Lung (tissue), 11 donors: ENCODE measurements at regions not wholly inside any gene's neighbourhood (a gene's known extent, or its start where the extent isn't known, plus 50 kb on each side); places are given as distances from the start of the nearest gene placed in this dataset.

Source experiments
- ATAC-seq: fragments of 200-7000 bp; cut with Tn5 transposase; one replicate; pipeline ENCODE4 v1.9.1; 2020; ENCODE audit warnings: moderate number of reproducible peaks; ENCODE audit not compliant: insufficient read depth, low FRiP score
- DNase-seq, 3 donors: peaks; one replicate each; pipeline ENCODE4 v3.0.0-alpha.2; 2013 to 2017
- H3K27ac ChIP-seq, 2 donors: one replicate each; pipeline ENCODE4 v1.5.1; 2013; ENCODE audit warnings: mild to moderate bottlenecking in 2 of 2, moderate library complexity in 2 of 2, control low read depth in 1 of 2, inconsistent platforms in 1 of 2, low read depth in 1 of 2, low read length in 1 of 2
- H3K27me3 ChIP-seq, 3 donors: one replicate each; pipeline ENCODE4 v1.5.1; 2013; ENCODE audit warnings: low read length in 2 of 3; ENCODE audit not compliant: control insufficient read depth in 3 of 3, insufficient read depth in 3 of 3
- H3K36me3 ChIP-seq, 4 donors: one replicate each; pipeline ENCODE4 v1.5.1; 2013; ENCODE audit warnings: low read length in 4 of 4, mild to moderate bottlenecking in 1 of 4, moderate library complexity in 1 of 4; ENCODE audit not compliant: control insufficient read depth in 4 of 4, insufficient read depth in 4 of 4
- H3K4me1 ChIP-seq, 5 donors: one replicate each; pipeline ENCODE4 v1.5.1; 2013; ENCODE audit warnings: low read length in 5 of 5, mild to moderate bottlenecking in 2 of 5, moderate library complexity in 1 of 5; ENCODE audit not compliant: control insufficient read depth in 5 of 5, insufficient read depth in 5 of 5
- H3K4me3 ChIP-seq: one replicate; pipeline ENCODE4 v1.5.1; 2013; ENCODE audit warnings: mild to moderate bottlenecking, control low read depth, moderate library complexity
- H3K9ac ChIP-seq, 2 donors: one replicate each; pipeline ENCODE4 v1.5.1; 2013; ENCODE audit warnings: low read length in 2 of 2, control low read depth in 1 of 2; ENCODE audit not compliant: insufficient read depth in 1 of 2
- H3K9me3 ChIP-seq, 4 donors: one replicate each; pipeline ENCODE4 v1.5.1; 2013; ENCODE audit warnings: low read length in 3 of 4, mild to moderate bottlenecking in 1 of 4, moderate library complexity in 1 of 4; ENCODE audit not compliant: control insufficient read depth in 4 of 4, insufficient read depth in 3 of 4
- WGBS, 2 donors: extraction: QIAGEN DNeasy Blood & Tissue Kit; methylation state at CpG; one replicate each; pipeline ENCODE4 v1.1.7; 2013; 5-methylcytosine and 5-hydroxymethylcytosine counted together
- TF ChIP-seq, protein P1 (sequence below): IDR thresholded peaks from 2 replicates; pipeline ENCODE4 v1.5.1; 2012; ENCODE audit warnings: mild to moderate bottlenecking; ENCODE audit errors: control extremely low read depth, extremely low read depth
- donor health status: control.
- donor health status: control.
- donor health status: Bipolar disorder and iron deficiency.
- donor health status: healthy.
- donor health status: DM: yes; HTN: yes; CAD: no.

DNA sequence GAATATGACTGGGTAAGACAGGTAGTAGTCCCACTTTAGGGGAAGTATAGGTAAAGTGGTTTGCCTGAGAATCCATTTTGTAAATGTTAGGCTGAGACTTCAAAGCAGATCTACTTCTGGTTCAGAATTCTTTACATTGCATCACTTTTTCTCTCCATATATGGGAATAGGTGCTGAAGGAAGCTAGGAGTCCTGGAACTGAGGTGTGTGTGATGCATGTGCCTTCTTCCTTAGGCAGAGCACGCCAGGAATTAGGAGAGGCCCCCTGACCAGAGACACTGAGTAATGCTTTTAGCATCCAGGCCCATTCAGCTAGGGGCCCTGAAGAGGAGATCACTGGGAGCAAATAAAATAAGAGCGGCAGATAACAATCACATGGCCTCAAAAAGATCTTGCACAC lies 69.2 kb upstream of the DCP1A start:
- no peaks in the 10 kb centered on the region for H3K27me3 ChIP-seq
- no peak overlapping the region for H3K4me3 ChIP-seq
- H3K4me1 ChIP-seq, result no peaks in the 10 kb centered on the region
- H3K9ac ChIP-seq, result no peak overlapping the region
- H3K9me3 ChIP-seq, result peaks cover 0 to 4% (median 3%) of the 10 kb centered on the region in 4 donors
- no peaks in the 10 kb centered on the region for H3K36me3 ChIP-seq
- TF ChIP-seq, protein P1, sequence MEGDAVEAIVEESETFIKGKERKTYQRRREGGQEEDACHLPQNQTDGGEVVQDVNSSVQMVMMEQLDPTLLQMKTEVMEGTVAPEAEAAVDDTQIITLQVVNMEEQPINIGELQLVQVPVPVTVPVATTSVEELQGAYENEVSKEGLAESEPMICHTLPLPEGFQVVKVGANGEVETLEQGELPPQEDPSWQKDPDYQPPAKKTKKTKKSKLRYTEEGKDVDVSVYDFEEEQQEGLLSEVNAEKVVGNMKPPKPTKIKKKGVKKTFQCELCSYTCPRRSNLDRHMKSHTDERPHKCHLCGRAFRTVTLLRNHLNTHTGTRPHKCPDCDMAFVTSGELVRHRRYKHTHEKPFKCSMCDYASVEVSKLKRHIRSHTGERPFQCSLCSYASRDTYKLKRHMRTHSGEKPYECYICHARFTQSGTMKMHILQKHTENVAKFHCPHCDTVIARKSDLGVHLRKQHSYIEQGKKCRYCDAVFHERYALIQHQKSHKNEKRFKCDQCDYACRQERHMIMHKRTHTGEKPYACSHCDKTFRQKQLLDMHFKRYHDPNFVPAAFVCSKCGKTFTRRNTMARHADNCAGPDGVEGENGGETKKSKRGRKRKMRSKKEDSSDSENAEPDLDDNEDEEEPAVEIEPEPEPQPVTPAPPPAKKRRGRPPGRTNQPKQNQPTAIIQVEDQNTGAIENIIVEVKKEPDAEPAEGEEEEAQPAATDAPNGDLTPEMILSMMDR, result no peak
- 80 to 81% methylated on average over 2 of the region's 2 CpGs for WGBS, 2 donors
- no peak overlapping the region for H3K27ac ChIP-seq
- DNase-seq, result no peak
- ATAC-seq, result no peak

GRCh38 chr3:53420831-53421230 lies 73.5 kb upstream of the DCP1A start:
- TF ChIP-seq, protein P1, result no peak

DNA sequence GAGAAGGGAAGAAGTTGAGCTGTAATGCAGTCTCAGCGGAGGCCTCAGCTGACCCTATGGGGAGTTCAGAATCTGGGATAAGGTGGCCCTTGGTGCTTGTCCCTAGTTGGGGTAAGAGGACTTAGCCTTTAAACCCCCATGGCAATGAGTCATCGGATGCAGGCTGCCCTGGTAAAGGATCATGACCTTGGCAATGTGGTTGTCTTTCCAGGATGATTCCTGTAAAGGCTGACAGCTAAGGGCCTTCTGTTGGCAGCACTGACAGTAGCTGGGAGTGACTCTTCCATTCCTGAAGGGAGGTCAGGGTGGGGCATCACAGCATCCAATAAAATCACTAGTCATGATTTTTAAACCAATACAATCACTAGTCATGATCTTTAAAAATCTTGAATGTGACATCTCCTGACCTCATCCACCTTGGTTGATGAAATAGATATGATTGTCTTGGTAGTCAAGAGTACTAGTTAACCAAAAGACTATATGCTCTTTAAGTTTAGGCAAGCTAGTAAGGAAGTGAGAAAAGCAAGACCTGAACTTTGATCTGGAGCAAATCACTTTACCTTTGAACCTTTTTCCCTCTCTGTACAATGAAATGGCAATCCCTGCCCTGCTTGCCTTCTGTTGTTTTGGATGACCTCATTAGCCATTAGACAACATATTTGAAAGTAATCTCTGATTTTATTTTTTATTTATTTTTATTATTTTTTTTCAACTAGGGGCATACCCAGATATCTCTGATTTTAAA lies 71.3 kb upstream of the CACNA1D start:
- Histone ChIP-seq H3K27me3 (no peaks in the 10 kb centered on the region), H3K36me3 (no peaks in the 10 kb centered on the region), H3K9me3 (peaks cover 0 to 4% (median 0%) of the 10 kb centered on the region in 4 donors), H3K4me3 (no peak overlapping the region), H3K27ac (no peak overlapping the region), H3K9ac (no peak overlapping the region), H3K4me1 (no peaks in the 10 kb centered on the region)
- 97 to 98% methylated on average over 2 of the region's 2 CpGs for WGBS, 2 donors
- TF ChIP-seq, protein P1, result no peak
- ATAC-seq (no peak), DNase-seq (no peak)

More at GRCh38 chr3:53420831-53421230, 73.5 kb upstream of the DCP1A start:
- Histone ChIP-seq H3K9ac (no peak overlapping the region), H3K36me3 (no peaks in the 10 kb centered on the region), H3K4me1 (no peaks in the 10 kb centered on the region), H3K4me3 (no peak overlapping the region), H3K27me3 (no peaks in the 10 kb centered on the region), H3K9me3 (peaks cover 0 to 4% (median 0%) of the 10 kb centered on the region in 4 donors), H3K27ac (no peak overlapping the region)
- DNase-seq, result peak in 1 of 3 donors; percentile 12
- no peak for ATAC-seq

- TF ChIP-seq, protein P1, result no peak
Measured at GRCh38 chr3:53425936-53426335, 68.5 kb upstream of the CACNA1D start.

More at GRCh38 chr3:53425936-53426335, 68.5 kb upstream of the CACNA1D start:
- no peaks in the 10 kb centered on the region for H3K4me1 ChIP-seq
- H3K4me3 ChIP-seq, result no peak overlapping the region
- no peak overlapping the region for H3K9ac ChIP-seq
- DNase-seq, result no peak
- WGBS, 2 donors, result 85 to 95% methylated on average over 2 of the region's 2 CpGs
- ATAC-seq, result no peak
- H3K27me3 ChIP-seq, result no peaks in the 10 kb centered on the region
- H3K36me3 ChIP-seq, result no peaks in the 10 kb centered on the region
- peaks cover 0 to 4% (median 0%) of the 10 kb centered on the region in 4 donors for H3K9me3 ChIP-seq
- no peak overlapping the region for H3K27ac ChIP-seq
